Natural killer cell (primary cell): ENCODE measurements at regions not wholly inside any gene's neighbourhood (a gene's known extent, or its start where the extent isn't known, plus 50 kb on each side); places are given as distances from the start of the nearest gene placed in this dataset.

Experiments used
- ATAC-seq, 3 donors: fragments of 150-1000 bp in 2 of 3; fragments of 200-7000 bp in 1 of 3; cut with Tn5 transposase; 1 replicate in 1 of 3; 2 replicates in 2 of 3; pipeline ENCODE4 v1.10.0; 2021; ENCODE audit warnings: mild to moderate bottlenecking in 2 of 3, moderate library complexity in 2 of 3
- DNase-seq, 2 donors: peaks; one replicate each; pipeline versions ENCODE4 v3.0.0 to v3.0.0-alpha.2; 2013 to 2021; ENCODE audit warnings: mixed read lengths in 1 of 2
- H3K27ac ChIP-seq: one replicate; pipeline ENCODE4 v1.5.1; 2013; ENCODE audit warnings: mild to moderate bottlenecking, low read length
- H3K27me3 ChIP-seq: one replicate; pipeline ENCODE4 v1.6.1; 2013; ENCODE audit warnings: low read length; ENCODE audit not compliant: control insufficient read depth, insufficient read depth
- H3K36me3 ChIP-seq: one replicate; pipeline ENCODE4 v1.6.1; 2013; ENCODE audit warnings: low read length; ENCODE audit not compliant: control insufficient read depth, insufficient read depth
- H3K4me1 ChIP-seq: one replicate; pipeline ENCODE4 v1.6.1; 2013; ENCODE audit warnings: low read length; ENCODE audit not compliant: control insufficient read depth, insufficient read depth
- H3K4me3 ChIP-seq: one replicate; pipeline ENCODE4 v1.5.1; 2013; ENCODE audit warnings: low read length
- H3K9me3 ChIP-seq: one replicate; pipeline ENCODE4 v1.6.1; 2013; ENCODE audit warnings: low read length; ENCODE audit not compliant: control insufficient read depth, insufficient read depth
- H3K27ac Mint-ChIP-seq, 2 donors: one replicate each; pipeline ENCODE4 v1.8.0; 2022; ENCODE audit warnings: mild to moderate bottlenecking in 2 of 2, mixed read lengths in 2 of 2, moderate library complexity in 1 of 2
- H3K27me3 Mint-ChIP-seq, 2 donors: one replicate each; pipeline ENCODE4 v1.8.0; 2022; ENCODE audit warnings: low read depth in 2 of 2, mixed read lengths in 2 of 2
- H3K36me3 Mint-ChIP-seq: one replicate; pipeline ENCODE4 v1.8.0; 2022; ENCODE audit warnings: mixed read lengths
- H3K4me1 Mint-ChIP-seq, 2 donors: one replicate each; pipeline ENCODE4 v1.8.0; 2022; ENCODE audit warnings: mixed read lengths in 2 of 2
- H3K4me3 Mint-ChIP-seq: one replicate; pipeline ENCODE4 v1.8.0; 2022; ENCODE audit warnings: mild to moderate bottlenecking, moderate library complexity, mixed read lengths
- H3K9me3 Mint-ChIP-seq, 2 donors: one replicate each; pipeline ENCODE4 v1.8.0; 2022; ENCODE audit warnings: mixed read lengths in 2 of 2
- CTCF ChIP-seq: fragments of 200-600 bp; IDR thresholded peaks from one replicate; pipeline ENCODE4 v1.8.0; 2022; ENCODE audit warnings: antibody characterized with exemption
- WGBS: methylation state at CpG from one replicate; pipeline ENCODE4 v1.1.7; 2013; ENCODE audit warnings: missing lambda C conversion rate; ENCODE audit not compliant: insufficient coverage; 5-methylcytosine and 5-hydroxymethylcytosine counted together
- intact Hi-C: fragments of 100-400 bp; cut with micrococcal nuclease; formaldehyde crosslinking; loops from one replicate; pipeline ENCODE4 v1.14.2; 2022

- no peak for DNase-seq
- Histone ChIP-seq H3K36me3 (no peaks in the 10 kb centered on the region), H3K9me3 (peaks cover 15% of the 10 kb centered on the region), H3K4me1 (no peaks in the 10 kb centered on the region), H3K4me3 (no peak overlapping the region), H3K27me3 (no peaks in the 10 kb centered on the region), H3K27ac (no peak overlapping the region)
- Mint-ChIP-seq H3K27ac (no peak overlapping the region), H3K27me3 (no peaks in the 10 kb centered on the region), H3K9me3 (peaks cover 17 to 24% of the 10 kb centered on the region in 2 donors), H3K4me3 (no peak overlapping the region), H3K36me3 (no peaks in the 10 kb centered on the region), H3K4me1 (no peaks in the 10 kb centered on the region)
- intact Hi-C loops = no loop called here
- no peak for TF ChIP-seq CTCF
- WGBS = 92% methylated on average over 4 of the region's 4 CpGs
- ATAC-seq = no peak
These were observed 975.6 kb downstream of the DCDC2C start for GRCh38 chr2:4678927-4679326.

DNA sequence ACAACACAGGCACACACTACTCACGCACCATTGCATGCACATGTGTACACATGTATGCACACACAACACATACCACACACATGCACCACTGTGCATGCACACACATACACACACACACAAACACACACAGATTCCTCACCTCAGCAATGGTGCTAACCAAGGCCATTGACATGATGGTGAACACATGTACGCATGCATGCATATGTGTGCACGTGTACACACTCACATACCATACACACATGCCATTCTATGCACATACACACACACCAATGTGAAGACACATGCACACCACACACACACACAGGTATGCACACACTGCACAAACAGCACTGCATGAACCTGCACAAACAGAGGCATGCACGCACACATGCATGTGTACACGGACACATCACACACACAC is 976.0 kb downstream of the DCDC2C start:
- Histone ChIP-seq H3K9me3 (peaks cover 13% of the 10 kb centered on the region), H3K4me3 (no peak overlapping the region), H3K27me3 (no peaks in the 10 kb centered on the region), H3K36me3 (no peaks in the 10 kb centered on the region), H3K4me1 (no peaks in the 10 kb centered on the region), H3K27ac (no peak overlapping the region)
- H3K4me3 Mint-ChIP-seq = no peak overlapping the region
- WGBS = 91% methylated on average over 5 of the region's 5 CpGs
- DNase-seq (no peak), ATAC-seq (no peak)
- H3K27me3 Mint-ChIP-seq = no peaks in the 10 kb centered on the region
- TF ChIP-seq CTCF = no peak
- intact Hi-C loops = no loop called here
- H3K27ac Mint-ChIP-seq = no peak overlapping the region
- H3K4me1 Mint-ChIP-seq = no peaks in the 10 kb centered on the region
- no peaks in the 10 kb centered on the region for H3K36me3 Mint-ChIP-seq
- H3K9me3 Mint-ChIP-seq = peaks cover 17 to 27% of the 10 kb centered on the region in 2 donors

- no peaks in the 10 kb centered on the region for H3K9me3 ChIP-seq
- H3K27ac ChIP-seq = no peak overlapping the region
- no peak for DNase-seq
- no peak overlapping the region for H3K4me3 ChIP-seq
- Mint-ChIP-seq H3K27ac (no peak overlapping the region), H3K4me3 (no peak overlapping the region), H3K27me3 (no peaks in the 10 kb centered on the region), H3K9me3 (peaks cover 17 to 20% of the 10 kb centered on the region in 2 donors), H3K4me1 (no peaks in the 10 kb centered on the region), H3K36me3 (peaks cover 7% of the 10 kb centered on the region)
- no peak for TF ChIP-seq CTCF
- no peak for ATAC-seq
- H3K36me3 ChIP-seq = no peaks in the 10 kb centered on the region
- intact Hi-C loops = no loop called here
- 84% methylated on average over 4 of the region's 5 CpGs for WGBS
- H3K27me3 ChIP-seq = no peaks in the 10 kb centered on the region
- H3K4me1 ChIP-seq = no peaks in the 10 kb centered on the region
These were observed 981.5 kb downstream of the DCDC2C start for GRCh38 chr2:4684921-4685320.

DNA sequence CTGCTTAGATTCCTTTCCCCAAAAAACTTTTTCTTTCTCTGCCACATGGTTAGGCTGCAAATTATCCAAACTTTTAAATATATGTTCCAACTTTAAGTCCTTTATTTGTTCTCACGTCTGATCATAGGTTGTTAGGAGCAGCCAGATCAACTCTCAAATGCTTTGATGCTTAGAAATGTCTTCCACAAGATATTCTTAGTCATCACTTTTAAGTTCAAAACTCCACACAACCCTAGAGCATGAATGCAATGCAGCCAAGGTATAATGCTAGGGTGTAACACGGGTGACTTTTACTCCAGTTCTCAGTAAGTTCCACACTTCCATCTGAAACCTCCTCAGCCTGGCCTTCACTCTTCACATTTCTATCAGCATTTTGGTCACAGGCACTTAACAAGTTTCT is 987.5 kb downstream of the DCDC2C start:
- ATAC-seq = no peak
- no peaks in the 10 kb centered on the region for H3K36me3 ChIP-seq
- H3K36me3 Mint-ChIP-seq = peaks cover 15% of the 10 kb centered on the region
- H3K27ac ChIP-seq = no peak overlapping the region
- no peak overlapping the region for H3K27ac Mint-ChIP-seq
- no peaks in the 10 kb centered on the region for H3K4me1 ChIP-seq
- intact Hi-C loops = no loop called here
- H3K4me3 Mint-ChIP-seq = no peak overlapping the region
- no peaks in the 10 kb centered on the region for H3K27me3 Mint-ChIP-seq
- no peaks in the 10 kb centered on the region for H3K27me3 ChIP-seq
- no peak for TF ChIP-seq CTCF
- no peak for DNase-seq
- 81% methylated on average over 2 of the region's 2 CpGs for WGBS
- no peak overlapping the region for H3K4me3 ChIP-seq
- H3K9me3 ChIP-seq = peaks cover 4% of the 10 kb centered on the region
- peaks cover 15 to 22% of the 10 kb centered on the region in 2 donors for H3K9me3 Mint-ChIP-seq
- H3K4me1 Mint-ChIP-seq = no peaks in the 10 kb centered on the region
